GM12892 (cell line): ENCODE measurements at regions not wholly inside any gene's neighbourhood (a gene's known extent, or its start where the extent isn't known, plus 50 kb on each side); places are given as distances from the start of the nearest gene placed in this dataset.

ENCODE experiments used
- DNase-seq: peaks from one replicate; pipeline ENCODE4 v3.0.0; 2011; ENCODE audit not compliant: insufficient read length
- FAIRE-seq: peaks from 2 replicates; lab custom pipeline; 2011; peaks lifted over from hg19 to GRCh38; lab: Jason Lieb, UNC
- POLR2A ChIP-seq: IDR thresholded peaks from 2 replicates; pipeline ENCODE4 v1.6.1; 2011; ENCODE audit warnings: low read depth, low read length, control low read depth
- POLR2AphosphoS5 ChIP-seq: IDR thresholded peaks from 2 replicates; pipeline ENCODE4 v1.6.1; 2011; ENCODE audit warnings: low read depth, low read length, control low read depth
- TAF1 ChIP-seq: IDR thresholded peaks from 2 replicates; pipeline ENCODE4 v1.6.1; 2011; ENCODE audit warnings: low read depth, mild to moderate bottlenecking, control low read depth, low read length, borderline replicate concordance

GRCh38 chr12:76255281-76255680, 92.9 kb downstream of the BBS10 start:
- FAIRE-seq (no peak), DNase-seq (no peak)
- TF ChIP-seq TAF1, result no peak
- TF ChIP-seq POLR2AphosphoS5, result no peak
- no peak for TF ChIP-seq POLR2A

- TF ChIP-seq TAF1 (no peak), POLR2AphosphoS5 (no peak), POLR2A (no peak)
- FAIRE-seq (no peak), DNase-seq (no peak)
These were observed 96.2 kb downstream of the BBS10 start for GRCh38 chr12:76252031-76252430.

GRCh38 chr12:76250256-76250655, 98.0 kb downstream of the BBS10 start:
- no peak for TF ChIP-seq TAF1
- no peak for TF ChIP-seq POLR2A
- TF ChIP-seq POLR2AphosphoS5, result no peak
- DNase-seq (no peak), FAIRE-seq (no peak)

- TF ChIP-seq POLR2A, result no peak
- TF ChIP-seq TAF1, result no peak
- TF ChIP-seq POLR2AphosphoS5, result no peak
- DNase-seq (no peak), FAIRE-seq (no peak)
These were observed 98.7 kb downstream of the BBS10 start for GRCh38 chr12:76249501-76249900.

- no peak for DNase-seq
- no peak for FAIRE-seq
- TF ChIP-seq POLR2A (no peak), POLR2AphosphoS5 (no peak), TAF1 (no peak)
These were observed 100.2 kb downstream of the BBS10 start for GRCh38 chr12:76247992-76248391.

- DNase-seq (no peak), FAIRE-seq (no peak)
- no peak for TF ChIP-seq TAF1
- no peak for TF ChIP-seq POLR2A
- no peak for TF ChIP-seq POLR2AphosphoS5
These were observed 101.1 kb downstream of the BBS10 start for GRCh38 chr12:76247026-76247646.

GRCh38 chr12:76246611-76247010, 101.6 kb downstream of the BBS10 start:
- no peak for DNase-seq
- no peak for FAIRE-seq
- TF ChIP-seq TAF1, result no peak

- no peak for TF ChIP-seq TAF1
- TF ChIP-seq POLR2AphosphoS5, result no peak
- no peak for FAIRE-seq
- DNase-seq, result no peak
These were observed 103.9 kb downstream of the BBS10 start for GRCh38 chr12:76244300-76244699.

GRCh38 chr12:76242813-76243550, 105.2 kb downstream of the BBS10 start:
- no peak for FAIRE-seq
- no peak for DNase-seq
- TF ChIP-seq POLR2A (no peak), TAF1 (no peak), POLR2AphosphoS5 (no peak)

GRCh38 chr12:76241371-76241770, 106.8 kb downstream of the BBS10 start:
- TF ChIP-seq POLR2AphosphoS5 (no peak), TAF1 (no peak), POLR2A (no peak)
- no peak for DNase-seq
- FAIRE-seq, result no peak

- no peak for FAIRE-seq
These were observed 107.9 kb downstream of the BBS10 start for GRCh38 chr12:76240281-76240680.

GRCh38 chr12:76238688-76239087, 109.5 kb downstream of the BBS10 start:
- no peak for FAIRE-seq

More at GRCh38 chr12:76240281-76240680, 107.9 kb downstream of the BBS10 start:
- TF ChIP-seq POLR2AphosphoS5, result no peak
- no peak for TF ChIP-seq POLR2A
- TF ChIP-seq TAF1, result no peak
- DNase-seq, result no peak

More at GRCh38 chr12:76238688-76239087, 109.5 kb downstream of the BBS10 start:
- DNase-seq, result no peak
- TF ChIP-seq POLR2A (no peak), POLR2AphosphoS5 (no peak), TAF1 (no peak)
